ENCODE measurements at regions not wholly inside any gene's neighbourhood (a gene's known extent, or its start where the extent isn't known, plus 50 kb on each side); places are given as distances from the start of the nearest gene placed in this dataset.

GRCh38 chr7:108637049-108637621 is 67.5 kb downstream of the DNAJB9 start:
- POLR2A ChIA-PET, result no interaction called here
- TF ChIP-seq CTCF (IDR thresholded peaks at IDR 0.05), result no peak
- Mint-ChIP-seq H3K36me3 (ENCODE audit: low read depth) (no peaks in the 10 kb centered on the region), H3K27ac (no peak overlapping the region), H3K27me3 (no peaks in the 10 kb centered on the region), H3K4me1 (ENCODE audit: low read depth) (no peaks in the 10 kb centered on the region), H3K9me3 (no peaks in the 10 kb centered on the region), H3K4me3 (no peak overlapping the region)
- intact Hi-C loops (cut with micrococcal nuclease), result no loop called here
- DNase-seq, result no peak
- no peak for ATAC-seq
- CTCF ChIA-PET, result no interaction called here

- TF ChIP-seq CTCF (IDR thresholded peaks at IDR 0.05), result no peak
- ATAC-seq (no peak), DNase-seq (no peak)
- Mint-ChIP-seq H3K36me3 (ENCODE audit: low read depth) (no peaks in the 10 kb centered on the region), H3K4me1 (ENCODE audit: low read depth) (no peaks in the 10 kb centered on the region), H3K9me3 (no peaks in the 10 kb centered on the region), H3K27me3 (peaks cover 13% of the 10 kb centered on the region), H3K27ac (no peak overlapping the region), H3K4me3 (no peak overlapping the region)
- CTCF ChIA-PET, result no interaction called here
- intact Hi-C loops (cut with micrococcal nuclease), result no loop called here
- POLR2A ChIA-PET, result no interaction called here
Measured at GRCh38 chr7:108642126-108642525, 72.5 kb downstream of the DNAJB9 start.

GRCh38 chr7:108643136-108643535 is 73.5 kb downstream of the DNAJB9 start:
- Mint-ChIP-seq H3K4me1 (ENCODE audit: low read depth) (no peaks in the 10 kb centered on the region), H3K9me3 (no peaks in the 10 kb centered on the region), H3K36me3 (ENCODE audit: low read depth) (no peaks in the 10 kb centered on the region), H3K27ac (no peak overlapping the region), H3K27me3 (peaks cover 13% of the 10 kb centered on the region), H3K4me3 (no peak overlapping the region)
- no peak for TF ChIP-seq CTCF (IDR thresholded peaks at IDR 0.05)
- intact Hi-C loops (cut with micrococcal nuclease), result no loop called here
- no peak for ATAC-seq
- POLR2A ChIA-PET, result no interaction called here
- CTCF ChIA-PET, result no interaction called here
- no peak for DNase-seq

GRCh38 chr7:108648989-108649388 is 79.3 kb downstream of the DNAJB9 start:
- ATAC-seq (no peak), DNase-seq (no peak)
- ChIA-PET CTCF (no interaction called here), POLR2A (no interaction called here)
- no peak overlapping the region for H3K27ac Mint-ChIP-seq
- no peak overlapping the region for H3K4me3 Mint-ChIP-seq
- H3K27me3 Mint-ChIP-seq, result peaks cover 8% of the 10 kb centered on the region
- H3K36me3 Mint-ChIP-seq (ENCODE audit: low read depth), result no peaks in the 10 kb centered on the region
- H3K9me3 Mint-ChIP-seq, result no peaks in the 10 kb centered on the region
- intact Hi-C loops (cut with micrococcal nuclease), result no loop called here
- H3K4me1 Mint-ChIP-seq (ENCODE audit: low read depth), result no peaks in the 10 kb centered on the region
- TF ChIP-seq CTCF (IDR thresholded peaks at IDR 0.05), result no peak

GRCh38 chr7:108650467-108650866 is 80.8 kb downstream of the DNAJB9 start:
- no peak for DNase-seq
- no peaks in the 10 kb centered on the region for H3K4me1 Mint-ChIP-seq (ENCODE audit: low read depth)
- H3K36me3 Mint-ChIP-seq (ENCODE audit: low read depth), result no peaks in the 10 kb centered on the region
- no peak for TF ChIP-seq CTCF (IDR thresholded peaks at IDR 0.05)
- intact Hi-C loops (cut with micrococcal nuclease), result no loop called here
- no peaks in the 10 kb centered on the region for H3K9me3 Mint-ChIP-seq
- ChIA-PET POLR2A (no interaction called here), CTCF (no interaction called here)
- no peak overlapping the region for H3K27ac Mint-ChIP-seq
- no peak for ATAC-seq
- H3K27me3 Mint-ChIP-seq, result peaks cover 3% of the 10 kb centered on the region
- no peak overlapping the region for H3K4me3 Mint-ChIP-seq

All from activated CD8-positive, alpha-beta T cell treated with anti-CD3 and anti-CD28 coated beads for 36 hours (primary cell).